ENCODE measurements at regions not wholly inside any gene's neighbourhood (a gene's known extent, or its start where the extent isn't known, plus 50 kb on each side); places are given as distances from the start of the nearest gene placed in this dataset.
A peak's percentile ranks its signal among the peaks of the same experiment; 100 is the strongest.

DNA sequence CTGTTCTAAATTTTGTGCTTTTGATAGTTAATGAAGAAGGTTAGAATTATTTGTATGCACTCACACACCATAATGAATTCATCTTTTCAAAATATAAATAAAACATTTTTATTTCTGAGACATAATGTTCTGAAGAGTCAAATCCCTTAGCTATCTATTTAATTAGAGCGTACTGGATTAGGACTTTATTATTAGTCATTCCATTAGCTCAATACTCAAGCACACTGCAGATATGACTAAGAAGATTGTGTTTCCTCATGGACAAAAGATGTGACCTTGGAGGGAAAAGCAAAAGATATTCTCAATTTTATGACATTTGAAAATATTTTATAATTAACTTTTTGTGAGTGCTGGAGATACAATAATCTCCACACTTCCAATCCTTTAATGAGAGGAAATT is 666.4 kb downstream of the CD109 start:
- no peaks in the 10 kb centered on the region for H3K9me3 Mint-ChIP-seq (ENCODE audit: unreplicated experiment)
- H3K4me3 ChIP-seq (ENCODE audit: insufficient read depth, low read depth, low read length), result no peak overlapping the region
- DNase-seq (ENCODE audit: low read depth), result no peak
- TF ChIP-seq EZH2 (IDR thresholded peaks at IDR 0.05; ENCODE audit: insufficient read depth, low read length), result no peak
- TF ChIP-seq, protein P1, sequence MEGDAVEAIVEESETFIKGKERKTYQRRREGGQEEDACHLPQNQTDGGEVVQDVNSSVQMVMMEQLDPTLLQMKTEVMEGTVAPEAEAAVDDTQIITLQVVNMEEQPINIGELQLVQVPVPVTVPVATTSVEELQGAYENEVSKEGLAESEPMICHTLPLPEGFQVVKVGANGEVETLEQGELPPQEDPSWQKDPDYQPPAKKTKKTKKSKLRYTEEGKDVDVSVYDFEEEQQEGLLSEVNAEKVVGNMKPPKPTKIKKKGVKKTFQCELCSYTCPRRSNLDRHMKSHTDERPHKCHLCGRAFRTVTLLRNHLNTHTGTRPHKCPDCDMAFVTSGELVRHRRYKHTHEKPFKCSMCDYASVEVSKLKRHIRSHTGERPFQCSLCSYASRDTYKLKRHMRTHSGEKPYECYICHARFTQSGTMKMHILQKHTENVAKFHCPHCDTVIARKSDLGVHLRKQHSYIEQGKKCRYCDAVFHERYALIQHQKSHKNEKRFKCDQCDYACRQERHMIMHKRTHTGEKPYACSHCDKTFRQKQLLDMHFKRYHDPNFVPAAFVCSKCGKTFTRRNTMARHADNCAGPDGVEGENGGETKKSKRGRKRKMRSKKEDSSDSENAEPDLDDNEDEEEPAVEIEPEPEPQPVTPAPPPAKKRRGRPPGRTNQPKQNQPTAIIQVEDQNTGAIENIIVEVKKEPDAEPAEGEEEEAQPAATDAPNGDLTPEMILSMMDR (IDR thresholded peaks at IDR 0.05; ENCODE audit: insufficient read depth, low read depth, low read length), result no peak
- peaks cover 4% of the 10 kb centered on the region for H3K4me1 Mint-ChIP-seq (ENCODE audit: low read depth, unreplicated experiment)
- H4K20me1 ChIP-seq (ENCODE audit: insufficient read depth, low read length), result no peaks in the 10 kb centered on the region
- H3K36me3 Mint-ChIP-seq (ENCODE audit: low read depth, unreplicated experiment), result no peaks in the 10 kb centered on the region
- no peaks in the 10 kb centered on the region for H3K36me3 ChIP-seq (ENCODE audit: insufficient read depth, low read length)
- no peaks in the 10 kb centered on the region for H3K27me3 Mint-ChIP-seq (ENCODE audit: low read depth, unreplicated experiment)
- no peaks in the 10 kb centered on the region for H3K79me2 ChIP-seq (ENCODE audit: insufficient read depth, low read length)
- H3K4me2 ChIP-seq (ENCODE audit: low read length), result no peak overlapping the region
- H3K4me3 Mint-ChIP-seq (ENCODE audit: unreplicated experiment), result no peak overlapping the region
- no peaks in the 10 kb centered on the region for H3K27me3 ChIP-seq (ENCODE audit: insufficient read depth, low read length)
- no peak overlapping the region for H3K27ac Mint-ChIP-seq (ENCODE audit: unreplicated experiment)
- H3K9ac ChIP-seq (ENCODE audit: low read length), result no peak overlapping the region
- no peaks in the 10 kb centered on the region for H3K4me1 ChIP-seq (ENCODE audit: insufficient read depth, low read length)
- H3K9me3 ChIP-seq (ENCODE audit: insufficient read depth, low read depth, low read length), result no peaks in the 10 kb centered on the region
- H2AFZ ChIP-seq (ENCODE audit: low read depth, low read length), result no peak overlapping the region
- H3K27ac ChIP-seq (ENCODE audit: low read depth, low read length), result no peak overlapping the region
- FAIRE-seq, result no peak

DNA sequence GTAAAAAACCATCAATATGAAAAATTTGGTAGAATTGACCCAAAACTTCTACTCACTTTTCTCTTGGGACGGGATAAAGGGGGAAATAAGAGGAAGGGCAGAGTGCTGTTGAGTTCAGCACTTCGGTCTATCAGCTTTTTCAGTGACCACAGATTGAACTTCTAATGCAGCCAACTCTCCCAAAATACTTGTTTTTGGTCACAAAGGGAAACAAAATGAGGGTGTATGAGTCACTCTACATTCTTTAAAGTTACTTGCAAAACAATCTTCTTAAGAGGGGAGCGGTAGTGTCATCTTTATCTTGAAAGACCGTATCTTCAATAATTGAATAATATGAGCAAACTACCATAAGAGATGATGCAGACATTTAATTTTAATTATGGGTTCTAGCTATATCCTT is 661.3 kb downstream of the CD109 start:
- Histone ChIP-seq H3K4me2 (ENCODE audit: low read length) (peak overlapping the region; percentile 15), H3K27ac (ENCODE audit: low read depth, low read length) (no peak overlapping the region), H3K9ac (ENCODE audit: low read length) (no peak overlapping the region), H3K27me3 (ENCODE audit: insufficient read depth, low read length) (no peaks in the 10 kb centered on the region), H3K9me3 (ENCODE audit: insufficient read depth, low read depth, low read length) (no peaks in the 10 kb centered on the region), H2AFZ (ENCODE audit: low read depth, low read length) (no peak overlapping the region), H3K36me3 (ENCODE audit: insufficient read depth, low read length) (no peaks in the 10 kb centered on the region), H3K79me2 (ENCODE audit: insufficient read depth, low read length) (no peaks in the 10 kb centered on the region), H4K20me1 (ENCODE audit: insufficient read depth, low read length) (no peaks in the 10 kb centered on the region), H3K4me1 (ENCODE audit: insufficient read depth, low read length) (no peaks in the 10 kb centered on the region), H3K4me3 (ENCODE audit: insufficient read depth, low read depth, low read length) (no peak overlapping the region)
- peak; percentile 13 for FAIRE-seq
- no peak for TF ChIP-seq EZH2 (IDR thresholded peaks at IDR 0.05; ENCODE audit: insufficient read depth, low read length)
- TF ChIP-seq, protein P1 (IDR thresholded peaks at IDR 0.05; ENCODE audit: insufficient read depth, low read depth, low read length), result no peak
- Mint-ChIP-seq H3K36me3 (ENCODE audit: low read depth, unreplicated experiment) (no peaks in the 10 kb centered on the region), H3K4me3 (ENCODE audit: unreplicated experiment) (no peak overlapping the region), H3K9me3 (ENCODE audit: unreplicated experiment) (no peaks in the 10 kb centered on the region), H3K4me1 (ENCODE audit: low read depth, unreplicated experiment) (peaks cover 19% of the 10 kb centered on the region), H3K27ac (ENCODE audit: unreplicated experiment) (no peak overlapping the region), H3K27me3 (ENCODE audit: low read depth, unreplicated experiment) (no peaks in the 10 kb centered on the region)
- peak; percentile 52 for DNase-seq (ENCODE audit: low read depth)

DNA sequence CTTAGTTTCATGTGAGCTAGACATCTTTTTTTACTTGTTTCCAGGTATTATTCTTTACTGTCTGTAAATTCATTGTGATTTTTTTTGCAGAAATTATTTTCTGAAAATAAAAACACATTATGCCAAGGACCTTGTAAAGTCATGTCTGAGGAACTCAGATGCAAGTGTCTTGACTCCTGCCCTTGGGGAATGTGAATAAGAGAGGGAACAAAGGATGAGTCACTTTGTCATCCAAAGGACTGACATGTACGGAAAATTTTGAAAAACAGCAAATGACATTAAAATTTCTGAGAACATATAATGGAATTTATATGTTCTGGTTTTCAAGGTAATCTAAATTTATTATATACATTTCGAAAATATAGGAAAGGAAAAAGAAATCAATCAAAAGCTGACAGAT is 660.4 kb downstream of the CD109 start:
- Histone ChIP-seq H3K9me3 (ENCODE audit: insufficient read depth, low read depth, low read length) (no peaks in the 10 kb centered on the region), H3K9ac (ENCODE audit: low read length) (no peak overlapping the region), H3K4me3 (ENCODE audit: insufficient read depth, low read depth, low read length) (no peak overlapping the region), H4K20me1 (ENCODE audit: insufficient read depth, low read length) (no peaks in the 10 kb centered on the region), H3K4me2 (ENCODE audit: low read length) (no peak overlapping the region), H3K4me1 (ENCODE audit: insufficient read depth, low read length) (no peaks in the 10 kb centered on the region), H2AFZ (ENCODE audit: low read depth, low read length) (no peak overlapping the region), H3K36me3 (ENCODE audit: insufficient read depth, low read length) (no peaks in the 10 kb centered on the region), H3K27me3 (ENCODE audit: insufficient read depth, low read length) (no peaks in the 10 kb centered on the region), H3K79me2 (ENCODE audit: insufficient read depth, low read length) (no peaks in the 10 kb centered on the region), H3K27ac (ENCODE audit: low read depth, low read length) (no peak overlapping the region)
- Mint-ChIP-seq H3K4me3 (ENCODE audit: unreplicated experiment) (no peak overlapping the region), H3K36me3 (ENCODE audit: low read depth, unreplicated experiment) (no peaks in the 10 kb centered on the region), H3K4me1 (ENCODE audit: low read depth, unreplicated experiment) (peaks cover 19% of the 10 kb centered on the region), H3K9me3 (ENCODE audit: unreplicated experiment) (no peaks in the 10 kb centered on the region), H3K27me3 (ENCODE audit: low read depth, unreplicated experiment) (no peaks in the 10 kb centered on the region), H3K27ac (ENCODE audit: unreplicated experiment) (peak overlapping the region; percentile 88)
- TF ChIP-seq EZH2 (IDR thresholded peaks at IDR 0.05; ENCODE audit: insufficient read depth, low read length), result no peak
- TF ChIP-seq, protein P1 (IDR thresholded peaks at IDR 0.05; ENCODE audit: insufficient read depth, low read depth, low read length), result no peak
- peak; percentile 22 for DNase-seq (ENCODE audit: low read depth)
- FAIRE-seq, result no peak

Data from astrocyte (in vitro differentiated cells and primary cell).